HepG2 (cell line): ENCODE measurements at regions not wholly inside any gene's neighbourhood (a gene's known extent, or its start where the extent isn't known, plus 50 kb on each side); places are given as distances from the start of the nearest gene placed in this dataset.

Experiments used
- ATAC-seq: fragments of 200-7000 bp; cut with Tn5 transposase; 3 replicates; pipeline ENCODE4 v1.9.1; 2020; ENCODE audit warnings: mild to moderate bottlenecking, moderate library complexity
- BruUV-seq: library from RNA; stranded (reverse); fragments of 400-500 nt; replicated peaks from 2 replicates; lab custom pipeline; 2021; lab: Mats Ljungman, UMichigan
- CTCF ChIA-PET: fragments of 300-600 bp; formaldehyde crosslinking; extraction: SDS; loops from one replicate; lab custom pipeline; 2021; ENCODE audit warnings: low total read pairs, inconsistent platforms, low intra/inter-chr PET ratio; lab: Yijun Ruan, JAX
- POLR2A ChIA-PET: fragments of 350-600 bp; sonication (Branson Sonifier 250); formaldehyde crosslinking; loops from one replicate; lab custom pipeline; 2020; ENCODE audit warnings: antibody characterized with exemption, inconsistent platforms; lab: Yijun Ruan, JAX
- DNase-seq: peaks from one replicate; pipeline ENCODE4 v3.0.0-alpha.2; 2015; ENCODE audit warnings: low spot score
- FAIRE-seq: peaks from 3 replicates; lab custom pipeline; 2011; peaks lifted over from hg19 to GRCh38; lab: Jason Lieb, UNC
- H2AFZ ChIP-seq: one replicate; pipeline ENCODE4 v1.6.1; 2011; ENCODE audit warnings: low read length, inconsistent platforms
- H3K27ac ChIP-seq: fragments of 300-600 bp; 3 replicates; pipeline ENCODE4 v1.8.0; 2011; ENCODE audit warnings: mixed run types, mild to moderate bottlenecking, mixed read lengths, low read length, inconsistent platforms; ENCODE audit not compliant: insufficient read depth; ENCODE audit errors: extremely low read length
- H3K27me3 ChIP-seq, 2 experiments: fragments of 200-600 bp in 1 of 2; 2 replicates in 1 of 2; 3 replicates in 1 of 2; pipeline versions ENCODE4 v1.6.0 to v1.8.0; 2011; ENCODE audit warnings: low read length in 2 of 2, mild to moderate bottlenecking in 2 of 2, moderate library complexity in 2 of 2, inconsistent platforms in 1 of 2; ENCODE audit not compliant: insufficient read depth in 2 of 2, control insufficient read depth in 1 of 2
- H3K36me3 ChIP-seq, 2 experiments: fragments of 200-600 bp in 1 of 2; replicated peaks in 1 of 2; 2 replicates in 1 of 2; 3 replicates in 1 of 2; pipeline versions ENCODE4 v1.5.1 to v1.8.0; 2011; ENCODE audit warnings: low read length in 2 of 2, inconsistent platforms in 1 of 2; ENCODE audit not compliant: insufficient read depth in 2 of 2, control insufficient read depth in 1 of 2
- H3K4me1 ChIP-seq: 2 replicates; pipeline ENCODE4 v1.5.1; 2012; ENCODE audit warnings: low read length, inconsistent platforms; ENCODE audit not compliant: insufficient read depth
- H3K4me2 ChIP-seq: 2 replicates; pipeline ENCODE4 v1.6.0; 2011; ENCODE audit warnings: low read depth, low read length, inconsistent platforms
- H3K4me3 ChIP-seq, 3 experiments: fragments of 200-600 bp in 1 of 3; sonication (generic), shearing (Covaris generic) in 1 of 3; replicated peaks in 1 of 3; 2 replicates each; pipeline ENCODE4 v1.5.1; 2011 to 2016; ENCODE audit warnings: low read length in 3 of 3, inconsistent platforms in 2 of 3, low read depth in 2 of 3, mild to moderate bottlenecking in 2 of 3, control low read depth in 1 of 3, mixed read lengths in 1 of 3; ENCODE audit not compliant: insufficient read depth in 1 of 3
- H3K79me2 ChIP-seq: one replicate; pipeline ENCODE4 v1.6.1; 2011; ENCODE audit warnings: low read length, inconsistent platforms; ENCODE audit not compliant: insufficient read depth
- H3K9ac ChIP-seq: 2 replicates; pipeline ENCODE4 v1.6.0; 2011; ENCODE audit warnings: mild to moderate bottlenecking, low read depth, low read length, inconsistent platforms; ENCODE audit not compliant: insufficient read depth
- H3K9me3 ChIP-seq: 2 replicates; pipeline ENCODE4 v1.5.1; 2012; ENCODE audit warnings: mild to moderate bottlenecking, low read length
- H4K20me1 ChIP-seq: 2 replicates; pipeline ENCODE4 v1.6.0; 2011; ENCODE audit warnings: inconsistent platforms, mild to moderate bottlenecking, low read length, moderate library complexity; ENCODE audit not compliant: insufficient read depth
- CEBPB ChIP-seq: IDR thresholded peaks from 2 replicates; pipeline ENCODE4 v1.6.1; 2011; ENCODE audit warnings: low read depth, low read length, improper control_type of control experiment, borderline replicate concordance
- E2F5 ChIP-seq: sonication (generic); formaldehyde crosslinking; conservative IDR thresholded peaks from 2 replicates; pipeline ENCODE4 v1.4.0; 2020; ENCODE audit warnings: missing genetic modification reagents
- MIXL1 ChIP-seq: IDR thresholded peaks from 2 replicates; pipeline ENCODE4 v1.6.1; 2016
- ZBTB25 ChIP-seq: IDR thresholded peaks from 2 replicates; pipeline ENCODE4 v1.6.1; 2018; ENCODE audit warnings: missing genetic modification reagents
- ZNF558 ChIP-seq: sonication (generic); formaldehyde crosslinking; IDR thresholded peaks from 2 replicates; pipeline ENCODE4 v1.9.0; 2022; ENCODE audit warnings: mild to moderate bottlenecking, missing genetic modification reagents, borderline replicate concordance
- ZNF777 ChIP-seq: sonication (generic); formaldehyde crosslinking; IDR thresholded peaks from 2 replicates; pipeline ENCODE4 v1.4.0; 2020; ENCODE audit warnings: missing genetic modification reagents
- ZNF782 ChIP-seq: sonication (generic); formaldehyde crosslinking; IDR thresholded peaks from 2 replicates; pipeline ENCODE4 v1.4.0; 2020; ENCODE audit warnings: missing genetic modification reagents, mild to moderate bottlenecking, borderline replicate concordance
- WGBS: methylation state at CpG from one replicate; pipeline ENCODE4 v1.1.6; 2017; ENCODE audit warnings: low lambda C conversion rate; 5-methylcytosine and 5-hydroxymethylcytosine counted together
- in situ Hi-C: cut with HindIII; loops from 2 replicates; pipeline ENCODE4 v1.10.0; 2017; ENCODE audit warnings: low pct_unique_long_range_greater_than_20kb; ENCODE audit not compliant: extremely low pct_ligation_motif_present
- intact Hi-C: fragments of 100-400 bp; cut with micrococcal nuclease; formaldehyde crosslinking; loops from one replicate; pipeline ENCODE4 v1.10.0; 2022; ENCODE audit not compliant: unreplicated experiment

- H3K4me1 ChIP-seq = peaks cover 46% of the 10 kb centered on the region
- H3K9ac ChIP-seq = no peak overlapping the region
- 0 out of 5 replicates have a peak, but pooled peaks cover 0 to 4% of the 10 kb centered on the region in 2 experiments for H3K27me3 ChIP-seq
- POLR2A ChIA-PET = interaction anchor here (1.9 kb wide), 1 partner anchor 128 kb away, joined by 6 read pairs; no protein-coding TSS in a partner anchor
- no peak overlapping the region for H2AFZ ChIP-seq
- DNase-seq (no peak), ATAC-seq (no peak), FAIRE-seq (no peak)
- no peaks in the 10 kb centered on the region for H3K36me3 ChIP-seq
- no peaks in the 10 kb centered on the region for H3K79me2 ChIP-seq
- H4K20me1 ChIP-seq = no peaks in the 10 kb centered on the region
- H3K27ac ChIP-seq = no peak overlapping the region
- no peak overlapping the region for H3K4me3 ChIP-seq
- no peaks in the 10 kb centered on the region for H3K9me3 ChIP-seq
- intact Hi-C loops = no loop called here
- in situ Hi-C loops = no loop called here
- TF ChIP-seq E2F5 (no peak), CEBPB (no peak), ZNF558 (no peak), ZBTB25 (CRISPR knock-in tag) (no peak), ZNF782 (CRISPR knock-in tag) (no peak), MIXL1 (CRISPR knock-in tag) (no peak), ZNF777 (no peak)
- TF ChIP-seq, all 625 proteins: peak for 0
- BruUV-seq = no TSS peak
- no peak overlapping the region for H3K4me2 ChIP-seq
- WGBS = 81% methylated on average over 9 of the region's 9 CpGs
- CTCF ChIA-PET = no interaction called here
These were observed 258.0 kb downstream of the MYCN start for GRCh38 chr2:16198166-16198912.
